Fibroblast of lung (primary cell): ENCODE measurements at regions not wholly inside any gene's neighbourhood (a gene's known extent, or its start where the extent isn't known, plus 50 kb on each side); places are given as distances from the start of the nearest gene placed in this dataset.

Source experiments
- DNase-seq, 2 donors: peaks; one replicate each; pipeline versions ENCODE4 v3.0.0 to v3.0.0-alpha.2; 2010; ENCODE audit warnings: low read depth in 2 of 2
- H2AFZ ChIP-seq: 2 replicates; pipeline ENCODE4 v1.5.1; 2012; ENCODE audit warnings: low read length, control low read depth, inconsistent platforms
- H3K27ac ChIP-seq: 2 replicates; pipeline ENCODE4 v1.5.1; 2011; ENCODE audit warnings: low read length, control low read depth; ENCODE audit not compliant: insufficient read depth
- H3K27me3 ChIP-seq: 2 replicates; pipeline ENCODE4 v1.5.1; 2011; ENCODE audit warnings: mild to moderate bottlenecking, low read length; ENCODE audit not compliant: control insufficient read depth, insufficient read depth
- H3K36me3 ChIP-seq: 2 replicates; pipeline ENCODE4 v1.5.1; 2011; ENCODE audit warnings: low read length; ENCODE audit not compliant: control insufficient read depth, insufficient read depth
- H3K4me1 ChIP-seq: 2 replicates; pipeline ENCODE4 v1.5.1; 2011; ENCODE audit warnings: low read length; ENCODE audit not compliant: control insufficient read depth, insufficient read depth; ENCODE audit errors: extremely low read depth
- H3K4me2 ChIP-seq: 2 replicates; pipeline ENCODE4 v1.5.1; 2011; ENCODE audit warnings: low read length, control low read depth; ENCODE audit not compliant: insufficient read depth; ENCODE audit errors: extremely low read depth
- H3K4me3 ChIP-seq, 4 experiments: fragments of 200-600 bp in 1 of 4; sonication (generic) in 1 of 4; replicated peaks in 1 of 4; 2 replicates each; pipeline ENCODE4 v1.5.1; 2011 to 2016; ENCODE audit warnings: low read length in 4 of 4, low read depth in 3 of 4, mild to moderate bottlenecking in 3 of 4, control low read depth in 2 of 4, inconsistent platforms in 1 of 4, mixed read lengths in 1 of 4; ENCODE audit not compliant: insufficient read depth in 1 of 4; ENCODE audit errors: control extremely low read depth in 1 of 4
- H3K79me2 ChIP-seq: 2 replicates; pipeline ENCODE4 v1.5.1; 2012; ENCODE audit warnings: mild to moderate bottlenecking, low read length, inconsistent platforms; ENCODE audit not compliant: control insufficient read depth, insufficient read depth
- H3K9ac ChIP-seq: 2 replicates; pipeline ENCODE4 v1.5.1; 2011; ENCODE audit warnings: mild to moderate bottlenecking, low read length, control low read depth; ENCODE audit not compliant: insufficient read depth
- H3K9me3 ChIP-seq: 2 replicates; pipeline ENCODE4 v1.5.1; 2012; ENCODE audit warnings: low read depth, low read length; ENCODE audit not compliant: control insufficient read depth, insufficient read depth
- H4K20me1 ChIP-seq: 2 replicates; pipeline ENCODE4 v1.5.1; 2011; ENCODE audit warnings: low read length; ENCODE audit not compliant: control insufficient read depth, insufficient read depth; ENCODE audit errors: extremely low read depth
- CTCF ChIP-seq, 2 donors: IDR thresholded peaks in 1 of 2; conservative IDR thresholded peaks in 1 of 2; 1 replicate in 1 of 2; 2 replicates in 1 of 2; pipeline ENCODE4 v1.5.1; 2011 to 2012; ENCODE audit warnings: low read length in 2 of 2, control low read depth in 1 of 2, inconsistent platforms in 1 of 2, low read depth in 1 of 2, mild to moderate bottlenecking in 1 of 2
- EZH2 ChIP-seq: IDR thresholded peaks from 2 replicates; pipeline ENCODE4 v1.5.1; 2012; ENCODE audit warnings: low read length, control low read depth, mild to moderate bottlenecking; ENCODE audit errors: missing control alignments

DNA sequence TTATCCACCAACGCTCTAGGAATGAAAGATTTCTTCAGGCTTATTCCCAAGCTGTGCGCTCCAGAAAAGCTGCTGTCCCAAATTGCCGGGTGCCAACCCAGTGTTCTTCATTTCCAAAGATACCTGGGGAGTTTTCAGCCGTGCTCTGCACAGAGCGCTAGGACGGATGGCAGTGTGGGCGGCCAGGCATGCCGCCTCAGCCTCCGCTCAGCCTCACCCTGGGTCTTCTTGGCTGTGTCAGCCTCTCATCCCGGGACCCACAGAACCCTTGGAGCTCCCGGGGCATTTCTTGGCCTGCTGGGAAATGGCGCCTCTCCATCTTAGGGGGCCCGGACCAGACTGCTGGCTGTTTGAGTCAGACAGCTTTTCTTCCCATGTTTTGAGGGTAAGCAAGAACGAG is 116.9 kb upstream of the SLC25A33 start:
- TF ChIP-seq CTCF (conservative IDR thresholded peaks at IDR 0.05 in 1 of 2, IDR thresholded peaks at IDR 0.05 in 1 of 2; ENCODE audit: low read depth in 1 of 2, low read length in 2 of 2): no peak
- no peak for TF ChIP-seq EZH2
- Histone ChIP-seq H3K27ac (no peak overlapping the region), H3K4me3 (no peak overlapping the region), H3K27me3 (peaks cover 12% of the 10 kb centered on the region), H2AFZ (no peak overlapping the region), H3K4me2 (no peak overlapping the region), H3K9ac (no peak overlapping the region), H3K79me2 (no peaks in the 10 kb centered on the region), H3K9me3 (no peaks in the 10 kb centered on the region), H3K36me3 (no peaks in the 10 kb centered on the region), H4K20me1 (no peaks in the 10 kb centered on the region), H3K4me1 (no peaks in the 10 kb centered on the region)
- no peak for DNase-seq

DNA sequence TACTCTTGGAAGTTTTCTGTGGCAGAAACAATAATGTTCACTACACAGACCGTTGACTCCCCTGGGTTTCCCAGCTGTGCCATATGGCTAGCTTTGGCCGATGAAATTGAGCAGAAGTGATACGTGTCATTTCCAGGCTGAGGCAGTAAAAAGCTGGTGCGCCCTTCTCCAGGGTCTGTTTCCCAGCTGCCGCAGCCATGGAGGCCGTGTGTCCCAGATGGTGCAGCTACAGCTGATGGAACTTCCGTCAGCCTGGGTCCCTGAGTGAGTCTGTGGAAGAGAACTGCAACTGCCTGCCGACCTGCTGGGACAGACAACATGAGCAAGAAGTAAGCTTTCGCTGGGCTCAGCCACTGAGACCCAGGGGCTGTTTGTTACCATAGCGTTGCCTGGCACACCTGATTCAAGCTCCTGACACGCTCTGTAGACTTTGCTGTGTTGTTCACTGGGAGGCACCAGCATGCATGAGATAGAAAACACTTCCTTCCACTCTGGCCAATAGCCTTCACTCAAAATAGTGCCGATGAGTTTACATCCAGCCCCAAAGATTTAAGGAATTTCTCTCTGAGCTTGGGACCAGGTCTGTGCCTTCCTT is 116.3 kb upstream of the SLC25A33 start:
- no peak overlapping the region for H3K4me2 ChIP-seq
- H3K79me2 ChIP-seq: no peaks in the 10 kb centered on the region
- TF ChIP-seq CTCF (conservative IDR thresholded peaks at IDR 0.05 in 1 of 2, IDR thresholded peaks at IDR 0.05 in 1 of 2; ENCODE audit: low read depth in 1 of 2, low read length in 2 of 2) (no peak), EZH2 (no peak)
- H3K9me3 ChIP-seq: no peaks in the 10 kb centered on the region
- H3K27me3 ChIP-seq: peaks cover 12% of the 10 kb centered on the region
- H3K9ac ChIP-seq: no peak overlapping the region
- no peak overlapping the region for H2AFZ ChIP-seq
- DNase-seq: no peak
- H4K20me1 ChIP-seq: no peaks in the 10 kb centered on the region
- no peak overlapping the region for H3K27ac ChIP-seq
- no peaks in the 10 kb centered on the region for H3K4me1 ChIP-seq
- H3K4me3 ChIP-seq: no peak overlapping the region
- no peaks in the 10 kb centered on the region for H3K36me3 ChIP-seq

- H3K36me3 ChIP-seq: no peaks in the 10 kb centered on the region
- TF ChIP-seq CTCF (conservative IDR thresholded peaks at IDR 0.05 in 1 of 2, IDR thresholded peaks at IDR 0.05 in 1 of 2; ENCODE audit: low read depth in 1 of 2, low read length in 2 of 2): no peak
- H4K20me1 ChIP-seq: no peaks in the 10 kb centered on the region
- no peak overlapping the region for H3K4me3 ChIP-seq
- H3K27me3 ChIP-seq: peaks cover 12% of the 10 kb centered on the region
- no peaks in the 10 kb centered on the region for H3K4me1 ChIP-seq
- no peak overlapping the region for H3K4me2 ChIP-seq
- DNase-seq: no peak
- H3K27ac ChIP-seq: no peak overlapping the region
- H3K79me2 ChIP-seq: no peaks in the 10 kb centered on the region
- H2AFZ ChIP-seq: no peak overlapping the region
- no peak overlapping the region for H3K9ac ChIP-seq
- H3K9me3 ChIP-seq: no peaks in the 10 kb centered on the region
Observed at GRCh38 chr1:9424261-9424660, 115.0 kb upstream of the SLC25A33 start.
